Stimulated activated CD4-positive, alpha-beta T cell treated with anti-CD3 and anti-CD28 coated beads, TNF-alpha, amount 100 ng/mL, for 48 hours (primary cell): ENCODE measurements at regions not wholly inside any gene's neighbourhood (a gene's known extent, or its start where the extent isn't known, plus 50 kb on each side); places are given as distances from the start of the nearest gene placed in this dataset.
"Not testable (repeated sequence)": the region's sequence is repeated elsewhere in the genome, so short reads cannot be mapped to it uniquely, and the experiment has no call there.

Experiments used
- DNase-seq, 3 donors: peaks; one replicate each; pipeline ENCODE4 v3.0.0-alpha.2; 2020; ENCODE audit warnings: low read depth in 3 of 3

GRCh38 chr3:23129117-23129516 is 74.0 kb upstream of the UBE2E2 start:
- DNase-seq = no peak

GRCh38 chr3:23129817-23130216 is 73.3 kb upstream of the UBE2E2 start:
- no peak for DNase-seq

GRCh38 chr3:23130406-23130805 is 72.7 kb upstream of the UBE2E2 start:
- no peak for DNase-seq

GRCh38 chr3:23135026-23135785 is 67.9 kb upstream of the UBE2E2 start:
- DNase-seq = no peak

GRCh38 chr3:23136054-23136453 is 67.1 kb upstream of the UBE2E2 start:
- no peak for DNase-seq

GRCh38 chr3:23144051-23144450 is 59.1 kb upstream of the UBE2E2 start:
- not testable (repeated sequence) for DNase-seq

GRCh38 chr3:23146163-23146562 is 57.0 kb upstream of the UBE2E2 start:
- no peak for DNase-seq

GRCh38 chr3:23152989-23153388 is 50.1 kb upstream of the UBE2E2 start:
- no peak for DNase-seq
